ENCODE measurements at regions not wholly inside any gene's neighbourhood (a gene's known extent, or its start where the extent isn't known, plus 50 kb on each side); places are given as distances from the start of the nearest gene placed in this dataset.
A peak's percentile ranks its signal among the peaks of the same experiment; 100 is the strongest.

DNA sequence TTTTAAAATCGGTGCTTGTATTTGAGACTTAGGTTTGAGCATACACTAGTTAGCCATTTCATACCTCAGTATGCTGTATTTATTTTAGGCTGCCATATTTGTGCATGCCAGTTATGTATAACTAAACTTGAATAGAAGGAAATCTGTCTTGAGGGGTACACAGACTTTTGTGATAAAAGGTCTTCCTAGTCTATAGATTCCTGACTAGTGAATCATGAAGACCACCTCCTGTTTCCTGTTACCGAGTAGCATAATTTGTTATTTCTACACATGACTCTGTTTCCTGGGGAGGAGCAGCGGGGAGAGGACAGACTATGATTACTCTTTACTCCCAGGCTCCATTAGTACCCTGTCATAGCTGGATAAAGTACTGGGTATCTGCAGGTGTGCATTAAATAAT lies 316.8 kb upstream of the SNX7 start:
- DNase-seq (ENCODE audit: low read depth) = no peak
- no peak overlapping the region for H3K4me3 ChIP-seq (ENCODE audit: low read length)
- no peak for TF ChIP-seq CTCF (conservative IDR thresholded peaks at IDR 0.05; ENCODE audit: low read length)

DNA sequence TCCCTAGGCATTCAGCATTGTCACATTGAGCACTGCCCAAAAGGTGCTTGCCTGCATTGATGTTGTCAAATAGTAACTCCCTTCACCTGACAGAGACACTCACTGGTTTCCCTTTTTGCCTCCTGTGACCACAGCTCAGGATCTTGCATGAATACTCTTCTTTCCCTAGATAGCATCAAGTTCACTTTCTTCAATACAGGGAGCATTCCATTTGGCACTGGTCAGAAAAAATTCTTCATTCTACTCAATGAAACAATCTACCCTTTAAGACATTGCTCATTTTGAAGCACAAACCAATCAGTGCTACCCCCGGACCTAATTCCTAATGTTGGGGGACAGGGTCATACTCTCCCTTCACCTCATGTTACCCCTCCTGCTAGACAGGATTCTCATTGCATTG lies 319.0 kb upstream of the SNX7 start:
- no peak for TF ChIP-seq CTCF (conservative IDR thresholded peaks at IDR 0.05; ENCODE audit: low read length)
- no peak overlapping the region for H3K4me3 ChIP-seq (ENCODE audit: low read length)
- DNase-seq (ENCODE audit: low read depth) = peak; percentile 17

GRCh38 chr1:98340511-98340910 lies 321.0 kb upstream of the SNX7 start:
- no peak overlapping the region for H3K4me3 ChIP-seq (ENCODE audit: low read length)
- no peak for TF ChIP-seq CTCF (conservative IDR thresholded peaks at IDR 0.05; ENCODE audit: low read length)
- DNase-seq (ENCODE audit: low read depth) = peak; percentile 33

DNA sequence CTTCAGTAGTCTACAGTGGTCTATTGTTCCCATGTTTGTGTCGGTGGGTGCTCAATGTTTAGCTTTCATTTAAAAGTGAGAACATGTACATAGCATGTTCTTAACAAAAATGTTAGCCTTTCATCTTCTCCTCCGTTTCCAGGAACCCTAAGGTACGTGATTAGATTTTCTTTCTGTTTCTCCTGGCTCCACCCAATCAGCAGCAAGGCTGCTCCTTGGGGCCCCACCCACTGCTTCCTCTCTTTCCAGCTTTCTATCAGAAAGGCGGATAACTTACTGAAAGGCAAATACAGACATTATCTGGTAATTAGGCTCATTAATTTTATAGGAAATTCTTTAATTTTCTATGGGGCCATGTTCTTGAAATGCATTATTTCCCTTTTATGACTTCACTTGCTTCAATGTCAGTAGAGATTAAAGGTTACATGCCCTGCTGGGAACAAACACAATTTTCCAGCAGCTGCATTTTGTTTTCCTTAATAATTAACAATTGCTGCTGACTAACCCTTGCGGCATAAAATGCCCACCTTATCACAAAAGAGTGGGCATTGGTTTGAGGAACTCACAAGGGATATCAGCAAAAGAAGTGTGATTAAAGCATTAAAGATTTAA lies 324.9 kb upstream of the SNX7 start:
- H3K4me3 ChIP-seq (ENCODE audit: low read length) = no peak overlapping the region
- no peak for DNase-seq (ENCODE audit: low read depth)
- no peak for TF ChIP-seq CTCF (conservative IDR thresholded peaks at IDR 0.05; ENCODE audit: low read length)

GRCh38 chr1:98333936-98334335 lies 327.6 kb upstream of the SNX7 start:
- no peak overlapping the region for H3K4me3 ChIP-seq (ENCODE audit: low read length)
- no peak for TF ChIP-seq CTCF (conservative IDR thresholded peaks at IDR 0.05; ENCODE audit: low read length)
- no peak for DNase-seq (ENCODE audit: low read depth)

DNA sequence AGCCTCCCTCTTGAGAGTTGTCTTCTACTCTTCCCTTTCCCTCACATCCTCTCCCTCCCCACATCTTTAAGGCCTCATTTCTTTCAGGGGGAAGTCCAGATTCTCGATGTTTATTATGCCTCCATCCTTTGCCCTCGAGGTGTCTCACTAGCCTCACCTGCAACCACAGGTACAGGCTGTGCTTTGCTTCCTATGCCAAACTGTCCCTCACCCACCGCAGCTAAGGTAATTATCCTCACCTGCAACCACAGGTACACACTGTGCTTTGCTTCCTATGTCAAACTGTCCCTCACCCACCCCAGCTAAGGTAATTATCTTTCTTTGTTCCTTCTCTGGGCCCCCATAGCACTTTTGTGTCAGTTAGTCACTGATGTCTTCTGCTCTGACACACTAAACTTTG lies 328.1 kb upstream of the SNX7 start:
- DNase-seq (ENCODE audit: low read depth) = no peak
- H3K4me3 ChIP-seq (ENCODE audit: low read length) = no peak overlapping the region
- no peak for TF ChIP-seq CTCF (conservative IDR thresholded peaks at IDR 0.05; ENCODE audit: low read length)

DNA sequence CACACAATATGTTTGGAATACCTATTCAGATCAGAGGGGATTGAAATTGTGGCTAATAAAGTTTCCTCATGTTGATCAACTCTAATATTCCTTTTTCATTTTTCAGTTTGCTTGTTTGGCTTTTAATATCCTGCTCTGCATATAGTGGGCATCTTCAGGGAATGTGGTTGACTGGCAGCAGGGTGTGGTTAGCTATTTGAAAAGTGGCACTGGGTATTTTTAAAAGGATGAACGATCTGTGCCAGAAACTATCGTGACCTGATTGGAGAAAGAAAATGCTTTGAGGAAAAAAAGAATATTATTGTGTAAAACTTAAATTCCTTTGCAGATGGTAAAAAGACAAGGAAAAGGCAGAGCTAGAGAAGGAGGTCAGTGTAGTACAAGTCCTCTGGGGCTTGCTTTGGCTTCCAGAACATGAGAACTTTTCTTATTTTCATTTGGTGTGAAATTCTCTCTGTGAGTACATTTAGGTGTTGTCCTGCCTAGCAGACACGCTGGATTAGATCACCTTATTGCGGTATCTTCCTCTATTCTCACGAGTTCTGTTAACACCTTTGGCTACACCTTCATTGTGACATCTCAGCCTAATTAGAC lies 329.7 kb upstream of the SNX7 start:
- DNase-seq (ENCODE audit: low read depth) = peak; percentile 8
- TF ChIP-seq CTCF (conservative IDR thresholded peaks at IDR 0.05; ENCODE audit: low read length) = no peak
- H3K4me3 ChIP-seq (ENCODE audit: low read length) = no peak overlapping the region

All from AG10803 (cell line).